Stimulated activated CD8-positive, alpha-beta memory T cell treated with anti-CD3 and anti-CD28 coated beads, Interleukin-15, amount 100 ng/mL, for 4 hours (primary cell): ENCODE measurements at regions not wholly inside any gene's neighbourhood (a gene's known extent, or its start where the extent isn't known, plus 50 kb on each side); places are given as distances from the start of the nearest gene placed in this dataset.
"Not testable (repeated sequence)": the region's sequence is repeated elsewhere in the genome, so short reads cannot be mapped to it uniquely, and the experiment has no call there.

Experiments
- DNase-seq, 2 donors: peaks; one replicate each; pipeline ENCODE4 v3.0.0-alpha.2; 2020; ENCODE audit warnings: low read depth in 2 of 2

GRCh38 chr15:55126111-55126510 is 70.6 kb downstream of the RSL24D1 start:
- DNase-seq: no peak

- no peak for DNase-seq
Measured at GRCh38 chr15:55124616-55125015, 72.1 kb downstream of the RSL24D1 start.

GRCh38 chr15:55118344-55118870 is 78.3 kb downstream of the RSL24D1 start:
- DNase-seq: no peak

GRCh38 chr15:55116636-55117035 is 80.1 kb downstream of the RSL24D1 start:
- no peak for DNase-seq

GRCh38 chr15:55113736-55114135 is 83.0 kb downstream of the RSL24D1 start:
- no peak for DNase-seq

GRCh38 chr15:55112706-55113105 is 84.0 kb downstream of the RSL24D1 start:
- DNase-seq: no peak

GRCh38 chr15:55110446-55110845 is 86.3 kb downstream of the RSL24D1 start:
- no peak for DNase-seq

GRCh38 chr15:55108858-55109518 is 87.8 kb downstream of the RSL24D1 start:
- DNase-seq: peak in 1 of 2 donors; percentile 10

- no peak for DNase-seq
Measured at GRCh38 chr15:55108448-55108847, 88.3 kb downstream of the RSL24D1 start.

GRCh38 chr15:55106155-55106554 is 90.6 kb downstream of the RSL24D1 start:
- DNase-seq: no peak

GRCh38 chr15:55094136-55094535 is 102.6 kb downstream of the RSL24D1 start:
- no peak for DNase-seq

- no peak for DNase-seq
Measured at GRCh38 chr15:55088207-55088606, 108.5 kb downstream of the RSL24D1 start.

- DNase-seq: no peak
Measured at GRCh38 chr15:55084673-55085072, 112.1 kb downstream of the RSL24D1 start.

- DNase-seq: no peak
Measured at GRCh38 chr15:55084216-55084615, 112.5 kb downstream of the RSL24D1 start.

GRCh38 chr15:55077052-55077451 is 119.7 kb downstream of the RSL24D1 start:
- DNase-seq: not testable (repeated sequence)

GRCh38 chr15:55074431-55074830 is 122.3 kb downstream of the RSL24D1 start:
- no peak for DNase-seq

- DNase-seq: not testable (repeated sequence)
Measured at GRCh38 chr15:55063970-55064369, 132.8 kb downstream of the RSL24D1 start.

GRCh38 chr15:55060836-55061235 is 135.9 kb downstream of the RSL24D1 start:
- DNase-seq: no peak

- no peak for DNase-seq
Measured at GRCh38 chr15:55056500-55056899, 140.2 kb downstream of the RSL24D1 start.

GRCh38 chr15:55044162-55044561 is 152.6 kb downstream of the RSL24D1 start:
- DNase-seq: no peak

- no peak for DNase-seq
Measured at GRCh38 chr15:55037071-55037470, 159.7 kb downstream of the RSL24D1 start.

GRCh38 chr15:55035749-55036148 is 161.0 kb downstream of the RSL24D1 start:
- DNase-seq: no peak

GRCh38 chr15:55033574-55033973 is 163.2 kb downstream of the RSL24D1 start:
- no peak for DNase-seq

GRCh38 chr15:55031727-55032126 is 165.0 kb downstream of the RSL24D1 start:
- DNase-seq: no peak
